Left ventricle myocardium inferior (tissue), 1 donor: ENCODE measurements at regions not wholly inside any gene's neighbourhood (a gene's known extent, or its start where the extent isn't known, plus 50 kb on each side); places are given as distances from the start of the nearest gene placed in this dataset.

Source experiments
- DNase-seq: peaks from one replicate; pipeline ENCODE4 v3.0.0-alpha.2; 2020
- H3K27ac ChIP-seq: fragments of 200-600 bp; replicated peaks from 2 replicates; pipeline ENCODE4 v1.8.0; 2021
- H3K27me3 ChIP-seq: fragments of 200-600 bp; 2 replicates; pipeline ENCODE4 v1.8.0; 2021; ENCODE audit warnings: low read depth
- H3K36me3 ChIP-seq: fragments of 200-600 bp; 2 replicates; pipeline ENCODE4 v1.8.0; 2021
- H3K4me1 ChIP-seq: fragments of 200-600 bp; 2 replicates; pipeline ENCODE4 v1.8.0; 2021
- H3K4me3 ChIP-seq: fragments of 200-600 bp; 2 replicates; pipeline ENCODE4 v1.8.0; 2021; ENCODE audit warnings: mild to moderate bottlenecking, moderate library complexity
- H3K9me3 ChIP-seq: fragments of 200-600 bp; replicated peaks from 2 replicates; pipeline ENCODE4 v1.8.0; 2021
- intact Hi-C: fragments of 100-400 bp; cut with micrococcal nuclease; formaldehyde crosslinking; loops from one replicate; pipeline ENCODE4 v1.11.0; 2022
- TF ChIP-seq, protein P1 (sequence below): fragments of 200-600 bp; IDR thresholded peaks from 2 replicates; pipeline ENCODE4 v1.8.0; 2021; ENCODE audit warnings: antibody characterized with exemption, mild to moderate bottlenecking, borderline replicate concordance
- donor health status: DM: no; HTN: yes; CAD: no; lungs with severe emphysema.

DNA sequence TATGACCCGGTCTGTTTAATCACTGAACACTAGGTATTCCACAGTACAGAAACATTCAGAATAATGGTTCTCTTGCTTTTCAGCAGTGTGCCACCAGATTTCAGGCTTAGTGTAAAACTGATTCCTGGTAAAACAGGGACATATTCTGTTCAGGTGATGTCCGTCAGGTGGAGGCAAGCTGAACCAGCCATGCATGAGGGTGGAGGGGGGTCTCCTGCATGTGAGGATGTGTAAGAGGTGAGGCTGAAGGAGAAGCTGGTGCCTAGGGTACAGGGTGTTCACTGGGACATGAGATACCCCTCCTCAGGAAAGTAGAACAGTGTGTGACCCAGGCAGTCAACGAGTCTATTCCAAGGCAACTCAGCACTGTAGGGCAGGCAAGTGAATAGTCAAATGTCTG is 563.9 kb downstream of the BNC2 start:
- intact Hi-C loops: no loop called here
- H3K36me3 ChIP-seq: no peaks in the 10 kb centered on the region
- H3K27ac ChIP-seq: no peak overlapping the region

DNA sequence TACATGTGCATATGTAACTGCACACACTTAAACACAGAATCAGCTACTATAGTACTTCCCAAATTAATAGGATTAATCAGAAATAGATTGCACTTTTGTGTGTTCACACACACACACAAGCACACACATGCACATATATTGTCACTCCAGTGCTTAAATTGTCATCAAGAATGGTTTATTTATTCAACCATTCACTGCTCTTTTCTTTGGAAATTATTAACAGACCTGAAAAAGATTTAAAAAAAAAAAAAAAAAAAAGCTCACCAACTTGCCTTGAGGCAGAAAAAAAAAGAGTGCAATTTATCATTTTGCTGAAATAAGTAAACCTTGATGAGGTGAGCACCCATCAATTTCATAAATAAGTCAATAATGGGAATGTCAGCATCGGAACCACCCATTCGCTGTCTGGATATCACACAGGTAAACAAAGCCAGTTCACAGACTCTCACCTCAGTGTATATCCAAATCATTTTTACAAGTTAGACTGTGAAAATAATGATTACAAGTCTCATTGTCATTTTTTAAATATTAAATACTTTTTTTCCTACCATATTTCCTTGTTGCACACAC is 562.8 kb downstream of the BNC2 start:
- intact Hi-C loops: no loop called here
- peaks cover 49% of the 10 kb centered on the region for H3K27me3 ChIP-seq
- DNase-seq: no peak
- H3K9me3 ChIP-seq: no peaks in the 10 kb centered on the region
- TF ChIP-seq, protein P1, sequence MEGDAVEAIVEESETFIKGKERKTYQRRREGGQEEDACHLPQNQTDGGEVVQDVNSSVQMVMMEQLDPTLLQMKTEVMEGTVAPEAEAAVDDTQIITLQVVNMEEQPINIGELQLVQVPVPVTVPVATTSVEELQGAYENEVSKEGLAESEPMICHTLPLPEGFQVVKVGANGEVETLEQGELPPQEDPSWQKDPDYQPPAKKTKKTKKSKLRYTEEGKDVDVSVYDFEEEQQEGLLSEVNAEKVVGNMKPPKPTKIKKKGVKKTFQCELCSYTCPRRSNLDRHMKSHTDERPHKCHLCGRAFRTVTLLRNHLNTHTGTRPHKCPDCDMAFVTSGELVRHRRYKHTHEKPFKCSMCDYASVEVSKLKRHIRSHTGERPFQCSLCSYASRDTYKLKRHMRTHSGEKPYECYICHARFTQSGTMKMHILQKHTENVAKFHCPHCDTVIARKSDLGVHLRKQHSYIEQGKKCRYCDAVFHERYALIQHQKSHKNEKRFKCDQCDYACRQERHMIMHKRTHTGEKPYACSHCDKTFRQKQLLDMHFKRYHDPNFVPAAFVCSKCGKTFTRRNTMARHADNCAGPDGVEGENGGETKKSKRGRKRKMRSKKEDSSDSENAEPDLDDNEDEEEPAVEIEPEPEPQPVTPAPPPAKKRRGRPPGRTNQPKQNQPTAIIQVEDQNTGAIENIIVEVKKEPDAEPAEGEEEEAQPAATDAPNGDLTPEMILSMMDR: no peak
- no peaks in the 10 kb centered on the region for H3K36me3 ChIP-seq
- H3K4me1 ChIP-seq: peaks cover 9% of the 10 kb centered on the region
- no peak overlapping the region for H3K27ac ChIP-seq
- H3K4me3 ChIP-seq: no peak overlapping the region

More for the DNA sequence above, 563.9 kb downstream of the BNC2 start:
- no peak overlapping the region for H3K4me3 ChIP-seq
- TF ChIP-seq, protein P1: no peak
- H3K9me3 ChIP-seq: no peaks in the 10 kb centered on the region
- H3K27me3 ChIP-seq: peaks cover 39% of the 10 kb centered on the region
- DNase-seq: no peak
- peaks cover 9% of the 10 kb centered on the region for H3K4me1 ChIP-seq

DNA sequence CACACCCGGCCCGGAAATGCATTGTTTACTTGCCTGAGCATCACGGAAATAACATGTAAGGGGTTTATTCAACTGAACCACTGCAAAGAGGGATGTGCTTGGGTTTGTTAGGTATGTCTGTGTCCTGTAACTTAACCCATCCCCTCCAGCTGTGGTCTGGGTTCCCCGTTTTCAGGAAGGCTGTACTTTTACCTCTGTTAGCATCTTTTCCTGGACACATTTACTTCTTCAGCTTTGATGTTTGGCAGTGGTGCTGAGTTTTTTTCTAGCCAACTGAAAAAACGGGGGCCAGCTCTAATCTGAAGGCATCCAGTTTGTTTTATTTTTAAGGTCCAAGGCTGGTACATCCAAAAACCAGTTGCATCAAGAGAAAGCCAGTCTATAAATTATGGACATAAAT is 561.8 kb downstream of the BNC2 start:
- no peaks in the 10 kb centered on the region for H3K36me3 ChIP-seq
- no peak overlapping the region for H3K27ac ChIP-seq
- DNase-seq: no peak
- H3K9me3 ChIP-seq: no peaks in the 10 kb centered on the region
- H3K27me3 ChIP-seq: peaks cover 59% of the 10 kb centered on the region
- intact Hi-C loops: no loop called here
- H3K4me3 ChIP-seq: no peak overlapping the region
- peaks cover 9% of the 10 kb centered on the region for H3K4me1 ChIP-seq
- TF ChIP-seq, protein P1: no peak

DNA sequence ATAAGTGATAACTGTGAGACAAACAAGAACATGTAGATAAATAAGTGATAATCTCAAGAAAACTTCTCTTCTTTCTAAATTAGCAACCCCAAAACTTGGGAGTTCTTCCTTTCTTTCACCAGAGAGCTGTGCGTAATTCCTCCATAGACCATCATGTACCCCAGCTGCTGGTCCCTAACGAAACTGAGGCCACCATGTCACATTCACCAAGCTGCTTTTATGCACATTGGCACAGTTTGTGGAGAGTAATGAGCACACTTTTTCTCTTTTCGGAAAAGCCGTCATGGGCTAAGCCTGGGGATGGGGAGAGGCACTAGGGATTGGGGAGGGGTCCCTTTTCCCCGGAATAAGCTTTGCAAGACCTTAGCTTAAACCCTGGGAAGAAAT is 561.4 kb downstream of the BNC2 start:
- peaks cover 9% of the 10 kb centered on the region for H3K4me1 ChIP-seq
- no peak for DNase-seq
- no peaks in the 10 kb centered on the region for H3K9me3 ChIP-seq
- no peaks in the 10 kb centered on the region for H3K36me3 ChIP-seq
- peak overlapping the region; percentile 46 for H3K27ac ChIP-seq
- H3K4me3 ChIP-seq: no peak overlapping the region
- peaks cover 63% of the 10 kb centered on the region for H3K27me3 ChIP-seq
- intact Hi-C loops: no loop called here
- TF ChIP-seq, protein P1: no peak

DNA sequence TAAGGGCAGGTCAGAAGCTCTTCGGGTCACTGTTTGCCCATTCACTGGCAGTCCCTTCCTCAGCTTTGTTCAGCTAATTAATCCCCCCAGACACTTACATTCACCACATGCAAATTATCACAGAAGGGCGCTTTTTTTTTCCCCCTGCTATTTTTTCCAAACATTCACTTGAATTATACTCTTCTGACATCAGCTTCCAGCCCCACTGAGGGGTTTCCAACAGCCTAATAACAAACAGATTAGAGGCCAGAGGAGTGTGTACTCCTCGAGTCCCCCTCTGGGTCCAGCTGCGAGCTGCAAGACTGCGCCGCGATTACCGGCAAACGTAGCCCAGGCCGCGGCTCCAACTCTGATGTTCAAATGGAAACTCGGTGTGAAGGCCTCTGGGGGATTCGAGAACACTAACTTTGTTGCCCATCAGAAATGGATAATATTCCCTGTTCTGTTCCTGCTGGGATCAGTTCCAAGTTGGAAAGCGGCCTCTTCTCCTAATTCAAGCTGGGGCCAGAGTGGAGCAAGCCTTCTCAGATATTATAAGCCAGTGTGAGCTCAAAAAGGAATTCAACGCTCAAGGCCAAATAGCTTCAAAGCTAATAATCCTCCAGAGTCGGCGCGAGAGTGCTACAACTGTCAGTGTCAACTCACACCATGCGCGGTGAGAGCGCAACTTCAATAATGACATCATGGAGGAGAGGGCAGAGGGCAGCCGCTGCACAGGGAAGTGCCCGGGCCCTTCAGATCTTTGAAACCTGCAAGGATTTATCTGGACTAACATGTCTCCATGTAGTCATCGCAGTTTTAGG is 560.8 kb downstream of the BNC2 start:
- Histone ChIP-seq H3K9me3 (no peaks in the 10 kb centered on the region), H3K27ac (peak overlapping the region; percentile 46), H3K27me3 (peaks cover 65% of the 10 kb centered on the region), H3K36me3 (no peaks in the 10 kb centered on the region), H3K4me1 (peaks cover 9% of the 10 kb centered on the region), H3K4me3 (peak overlapping the region; percentile 4)
- intact Hi-C loops: no loop called here
- DNase-seq: peak; percentile 41
- TF ChIP-seq, protein P1: no peak
